Skin epidermis (tissue), 12 donors: ENCODE measurements at regions not wholly inside any gene's neighbourhood (a gene's known extent, or its start where the extent isn't known, plus 50 kb on each side); places are given as distances from the start of the nearest gene placed in this dataset.
"Not testable (repeated sequence)": the region's sequence is repeated elsewhere in the genome, so short reads cannot be mapped to it uniquely, and the experiment has no call there.

ENCODE experiments used
- H3K27ac ChIP-seq, 21 experiments: fragments of 200-600 bp; sonication (generic) in 11 of 21; one replicate each; pipeline ENCODE4 v1.5.0; 2020; ENCODE audit warnings: mild to moderate bottlenecking in 3 of 21, inconsistent platforms in 2 of 21, moderate library complexity in 2 of 21
- H3K4me3 ChIP-seq, 7 experiments: fragments of 200-600 bp; sonication (generic) in 2 of 7; one replicate each; pipeline ENCODE4 v1.5.0; 2020; ENCODE audit warnings: inconsistent platforms in 2 of 7, mild to moderate bottlenecking in 2 of 7, moderate library complexity in 1 of 7

DNA sequence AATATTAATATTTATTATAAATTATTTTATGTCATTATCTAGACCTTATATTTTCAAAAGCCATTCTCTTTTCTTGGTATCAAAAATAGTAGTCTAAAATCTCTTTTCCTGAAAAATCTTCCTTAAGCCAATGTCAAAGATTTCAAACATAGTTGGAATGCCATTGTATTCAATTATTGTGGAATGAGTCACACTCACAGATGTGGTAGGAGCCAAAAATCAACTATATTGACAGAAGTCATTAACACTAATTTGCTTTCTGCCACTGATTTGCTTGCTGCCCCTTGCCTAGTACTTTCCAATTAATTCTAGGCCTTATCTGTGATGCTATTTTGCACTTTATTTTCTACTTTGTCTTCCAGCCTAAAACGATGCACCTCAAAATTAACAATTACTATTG is 1326.3 kb upstream of the GJE1 start:
- Histone ChIP-seq H3K27ac (no peak overlapping the region), H3K4me3 (no peak overlapping the region)

DNA sequence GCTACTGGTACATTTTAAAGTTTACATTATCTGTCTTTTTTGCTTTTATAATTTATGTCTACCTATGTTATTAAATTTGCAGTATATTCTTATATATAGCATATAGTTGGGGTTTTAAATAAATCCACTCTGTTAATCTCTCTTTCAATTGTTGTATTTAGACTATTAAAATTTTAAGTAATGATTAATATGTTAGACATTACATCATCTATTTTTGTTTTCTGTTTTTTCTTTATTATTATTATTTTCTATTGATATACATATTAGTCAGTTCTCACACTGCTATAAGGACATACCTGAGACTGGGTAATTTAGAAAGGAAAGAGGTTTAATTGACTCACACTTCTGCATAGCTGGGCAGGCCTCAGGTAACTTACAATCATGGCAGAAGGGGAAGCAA is 1338.2 kb upstream of the GJE1 start:
- H3K27ac ChIP-seq: no peak overlapping the region
- H3K4me3 ChIP-seq: no peak overlapping the region

GRCh38 chr6:140790109-140790508 is 1342.6 kb upstream of the GJE1 start:
- Histone ChIP-seq H3K4me3 (no peak overlapping the region), H3K27ac (no peak overlapping the region)

- Histone ChIP-seq H3K27ac (no peak overlapping the region), H3K4me3 (no peak overlapping the region)
These were observed 1343.3 kb upstream of the GJE1 start for GRCh38 chr6:140789466-140789865.

DNA sequence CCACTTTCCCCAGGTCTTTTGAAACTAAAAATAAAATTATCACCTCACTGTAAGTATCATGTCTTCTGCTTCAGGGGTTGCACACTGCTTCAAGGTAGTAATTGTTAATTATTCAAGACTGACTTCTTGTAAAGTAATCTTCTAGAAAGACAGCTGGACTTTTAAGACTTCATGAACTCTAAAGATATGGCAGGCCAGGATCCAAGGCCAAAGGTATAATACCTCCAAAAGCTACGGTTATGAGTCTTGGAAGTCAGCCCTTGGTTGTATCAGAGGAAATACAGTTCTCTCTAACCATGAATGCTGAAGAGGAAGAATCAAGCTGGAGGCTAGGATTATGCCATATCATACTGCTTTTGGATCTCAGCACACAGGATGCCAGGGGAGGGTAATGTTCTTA is 1346.8 kb upstream of the GJE1 start:
- Histone ChIP-seq H3K4me3 (no peak overlapping the region), H3K27ac (no peak overlapping the region)

- no peak overlapping the region for H3K4me3 ChIP-seq
- no peak overlapping the region for H3K27ac ChIP-seq
These were observed 1348.2 kb upstream of the GJE1 start for GRCh38 chr6:140784573-140784972.

GRCh38 chr6:140783504-140783903 is 1349.2 kb upstream of the GJE1 start:
- H3K4me3 ChIP-seq, H3K27ac ChIP-seq: not testable (repeated sequence)

- no peak overlapping the region for H3K27ac ChIP-seq
- no peak overlapping the region for H3K4me3 ChIP-seq
These were observed 1349.8 kb upstream of the GJE1 start for GRCh38 chr6:140782941-140783340.

- H3K27ac ChIP-seq: no peak overlapping the region
- no peak overlapping the region for H3K4me3 ChIP-seq
These were observed 1352.6 kb upstream of the GJE1 start for GRCh38 chr6:140779991-140780596.

GRCh38 chr6:140779341-140779740 is 1353.4 kb upstream of the GJE1 start:
- H3K4me3 ChIP-seq: no peak overlapping the region
- H3K27ac ChIP-seq: no peak overlapping the region

- no peak overlapping the region for H3K4me3 ChIP-seq
- H3K27ac ChIP-seq: no peak overlapping the region
These were observed 1354.9 kb upstream of the GJE1 start for GRCh38 chr6:140777780-140778179.

DNA sequence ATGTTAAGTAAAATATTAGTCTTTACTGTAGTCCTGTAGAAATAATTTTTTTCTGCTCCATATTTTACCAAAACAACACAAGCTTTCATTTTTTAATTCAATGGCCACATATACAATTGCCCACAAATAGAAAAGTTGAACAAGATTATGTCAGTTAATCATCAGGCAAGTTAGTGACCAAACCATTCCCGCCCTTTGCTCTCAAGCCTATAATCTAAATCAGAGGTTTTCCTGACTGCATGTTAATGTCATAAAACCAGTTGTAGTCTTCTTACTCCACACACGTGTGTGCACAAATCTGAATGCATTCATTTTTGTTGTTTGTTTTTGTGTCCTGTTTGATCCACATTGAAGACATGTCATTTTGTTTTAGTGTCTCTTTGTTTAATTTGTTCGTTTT is 1357.7 kb upstream of the GJE1 start:
- no peak overlapping the region for H3K27ac ChIP-seq
- no peak overlapping the region for H3K4me3 ChIP-seq

- Histone ChIP-seq H3K4me3 (no peak overlapping the region), H3K27ac (no peak overlapping the region)
These were observed 1358.6 kb upstream of the GJE1 start for GRCh38 chr6:140774080-140774505.

GRCh38 chr6:140773276-140773675 is 1359.4 kb upstream of the GJE1 start:
- no peak overlapping the region for H3K27ac ChIP-seq
- H3K4me3 ChIP-seq: no peak overlapping the region

DNA sequence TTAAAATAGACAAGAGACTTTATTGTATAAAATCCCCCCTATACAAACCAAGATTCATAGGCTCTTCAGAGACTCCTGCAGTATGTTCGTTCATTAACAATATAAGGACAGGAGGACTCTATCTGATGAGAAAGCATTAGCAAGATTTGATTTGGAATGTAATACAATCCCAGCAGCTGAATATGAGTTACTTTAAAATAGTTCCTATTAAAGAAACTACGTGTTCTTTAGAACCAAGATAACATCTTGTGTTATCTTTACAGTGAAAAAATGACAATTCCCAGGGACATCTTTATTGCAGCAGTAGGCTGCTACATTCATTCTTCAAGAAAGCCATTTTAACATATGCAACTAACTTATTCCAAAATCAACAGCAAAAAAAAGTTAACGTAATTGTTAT is 1360.1 kb upstream of the GJE1 start:
- Histone ChIP-seq H3K4me3 (no peak overlapping the region), H3K27ac (no peak overlapping the region)

GRCh38 chr6:140768133-140768532 is 1364.6 kb upstream of the GJE1 start:
- Histone ChIP-seq H3K27ac (no peak overlapping the region), H3K4me3 (no peak overlapping the region)

DNA sequence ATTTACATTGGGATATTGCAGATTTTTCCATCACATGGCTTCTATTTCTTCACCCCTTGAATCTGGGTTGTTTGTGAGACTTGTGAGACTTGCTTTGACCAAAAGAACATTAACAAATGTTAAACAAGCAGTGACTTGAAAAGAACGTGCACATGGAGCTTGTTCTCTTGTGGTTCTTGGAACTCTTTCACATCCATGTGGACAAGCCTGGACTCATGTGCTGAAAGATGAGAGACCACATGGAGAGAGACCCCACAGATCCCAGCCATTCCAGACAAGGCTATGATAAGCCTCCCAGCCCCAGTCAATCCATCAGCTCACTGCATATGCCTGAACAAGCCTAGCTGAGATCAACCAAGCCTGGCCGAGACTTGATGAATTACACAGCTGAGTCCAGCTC is 1365.7 kb upstream of the GJE1 start:
- no peak overlapping the region for H3K27ac ChIP-seq

GRCh38 chr6:140758169-140758877 is 1374.4 kb upstream of the GJE1 start:
- no peak overlapping the region for H3K4me3 ChIP-seq
- no peak overlapping the region for H3K27ac ChIP-seq

More for the DNA sequence above, 1365.7 kb upstream of the GJE1 start:
- no peak overlapping the region for H3K4me3 ChIP-seq

GRCh38 chr6:140752234-140752633 is 1377.8 kb upstream of the CITED2 start:
- no peak overlapping the region for H3K27ac ChIP-seq
- H3K4me3 ChIP-seq: no peak overlapping the region

DNA sequence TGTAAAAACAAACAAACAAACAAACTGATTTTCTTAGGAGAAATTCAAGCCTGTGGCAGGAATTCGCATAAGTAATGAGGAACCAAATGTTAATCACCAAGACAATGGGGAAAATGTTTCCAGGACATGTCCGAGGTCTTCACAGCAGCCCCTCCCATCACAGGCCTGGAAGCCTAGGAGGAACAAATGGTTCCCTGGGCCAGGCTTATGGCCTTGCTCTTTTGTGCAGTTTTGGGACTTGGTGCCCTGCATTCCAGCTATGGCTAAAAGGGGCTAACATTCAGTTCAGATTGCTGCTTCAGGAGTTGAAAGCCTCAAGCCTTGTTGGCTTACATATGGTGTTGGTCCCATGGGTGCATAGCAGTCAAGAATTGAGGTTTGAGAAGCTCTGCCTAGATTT is 1372.7 kb upstream of the CITED2 start:
- no peak overlapping the region for H3K4me3 ChIP-seq
- no peak overlapping the region for H3K27ac ChIP-seq

DNA sequence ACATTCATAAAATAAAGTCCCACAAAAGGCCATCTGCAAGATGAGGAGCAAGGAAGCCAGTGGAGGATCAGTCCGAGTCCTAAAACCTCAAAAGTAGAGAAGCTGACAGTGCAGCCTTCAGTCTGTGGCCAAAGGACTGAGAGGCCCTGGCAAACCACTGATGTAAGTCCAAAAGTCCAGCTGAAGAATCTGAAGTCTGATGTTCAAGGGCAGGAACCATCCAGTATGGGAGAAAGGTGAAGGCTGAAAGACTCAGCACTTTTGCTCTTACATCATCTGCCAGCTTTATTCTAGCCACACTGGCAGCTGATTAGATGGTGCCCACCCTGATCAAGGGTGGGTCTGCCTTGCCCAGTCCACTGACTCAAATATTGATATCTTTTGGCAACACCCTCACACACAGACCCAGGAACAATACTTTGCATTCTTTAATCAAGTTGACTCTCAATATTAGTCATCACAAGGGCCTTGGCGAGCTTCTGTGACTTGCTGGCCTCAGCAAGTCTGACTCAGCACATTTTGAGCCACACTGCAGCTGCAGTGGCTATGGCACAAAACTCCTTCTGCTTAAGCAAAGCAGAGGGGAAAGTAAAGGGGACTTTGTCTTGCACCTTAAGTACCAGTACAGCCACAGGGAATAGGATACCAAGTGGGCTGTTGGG is 1370.3 kb upstream of the CITED2 start:
- Histone ChIP-seq H3K4me3 (no peak overlapping the region), H3K27ac (no peak overlapping the region)
